Spinal cord (tissue), 9 donors: ENCODE measurements at regions not wholly inside any gene's neighbourhood (a gene's known extent, or its start where the extent isn't known, plus 50 kb on each side); places are given as distances from the start of the nearest gene placed in this dataset.

ENCODE experiments used
- DNase-seq, 6 donors: peaks; one replicate each; pipeline versions ENCODE4 v3.0.0 to v3.0.0-alpha.2; 2013 to 2015; ENCODE audit warnings: low spot score in 6 of 6, low read depth in 4 of 6
- H3K27ac ChIP-seq: one replicate; pipeline ENCODE4 v1.5.1; 2013; ENCODE audit warnings: low read depth, low read length, control low read depth
- H3K27me3 ChIP-seq: one replicate; pipeline ENCODE4 v1.6.1; 2013; ENCODE audit warnings: low read length; ENCODE audit not compliant: control insufficient read depth, insufficient read depth
- H3K36me3 ChIP-seq: one replicate; pipeline ENCODE4 v1.6.1; 2013; ENCODE audit warnings: low read length; ENCODE audit not compliant: control insufficient read depth, insufficient read depth
- H3K4me1 ChIP-seq: one replicate; pipeline ENCODE4 v1.6.1; 2013; ENCODE audit warnings: low read length; ENCODE audit not compliant: control insufficient read depth, insufficient read depth
- H3K4me3 ChIP-seq: one replicate; pipeline ENCODE4 v1.5.1; 2013; ENCODE audit warnings: low read depth, low read length, control low read depth
- H3K9me3 ChIP-seq: one replicate; pipeline ENCODE4 v1.6.1; 2013; ENCODE audit warnings: low read length; ENCODE audit not compliant: control insufficient read depth, insufficient read depth
- WGBS: methylation state at CpG from one replicate; pipeline ENCODE4 v1.1.5; 2013; ENCODE audit warnings: missing lambda C conversion rate; ENCODE audit not compliant: insufficient coverage; 5-methylcytosine and 5-hydroxymethylcytosine counted together
- donor health status: healthy.

DNA sequence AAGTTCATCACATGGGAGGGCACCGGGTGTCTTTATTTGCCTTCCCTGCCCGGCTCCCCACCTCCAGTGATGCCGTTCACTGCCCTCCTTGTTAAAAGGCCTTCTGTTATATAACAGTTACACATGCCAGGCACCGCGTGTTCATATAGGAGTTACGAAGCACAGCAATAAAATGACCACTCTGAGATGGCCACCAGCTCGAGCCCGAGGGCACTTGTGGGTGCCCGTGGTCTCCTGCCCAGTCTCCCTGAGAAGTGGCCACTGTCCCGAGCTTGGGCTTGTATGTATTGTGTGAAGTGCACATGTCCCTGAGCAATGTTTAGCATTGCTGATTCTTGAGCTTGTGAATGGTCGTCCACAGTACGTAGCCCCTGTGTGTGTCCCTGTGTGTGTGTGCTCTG is 355.6 kb downstream of the SEC14L1 start:
- DNase-seq: no peak
- WGBS: 96% methylated on average over 12 of the region's 12 CpGs
- Histone ChIP-seq H3K4me3 (no peak overlapping the region), H3K9me3 (no peaks in the 10 kb centered on the region), H3K4me1 (peaks cover 8% of the 10 kb centered on the region), H3K36me3 (peaks cover 83% of the 10 kb centered on the region), H3K27me3 (no peaks in the 10 kb centered on the region), H3K27ac (no peak overlapping the region)

GRCh38 chr17:77496831-77497577 is 356.2 kb downstream of the SEC14L1 start:
- no peak for DNase-seq
- Histone ChIP-seq H3K36me3 (peaks cover 82% of the 10 kb centered on the region), H3K27me3 (no peaks in the 10 kb centered on the region), H3K4me3 (no peak overlapping the region), H3K9me3 (no peaks in the 10 kb centered on the region), H3K4me1 (peaks cover 8% of the 10 kb centered on the region), H3K27ac (no peak overlapping the region)
- 82% methylated on average over 7 of the region's 9 CpGs for WGBS

DNA sequence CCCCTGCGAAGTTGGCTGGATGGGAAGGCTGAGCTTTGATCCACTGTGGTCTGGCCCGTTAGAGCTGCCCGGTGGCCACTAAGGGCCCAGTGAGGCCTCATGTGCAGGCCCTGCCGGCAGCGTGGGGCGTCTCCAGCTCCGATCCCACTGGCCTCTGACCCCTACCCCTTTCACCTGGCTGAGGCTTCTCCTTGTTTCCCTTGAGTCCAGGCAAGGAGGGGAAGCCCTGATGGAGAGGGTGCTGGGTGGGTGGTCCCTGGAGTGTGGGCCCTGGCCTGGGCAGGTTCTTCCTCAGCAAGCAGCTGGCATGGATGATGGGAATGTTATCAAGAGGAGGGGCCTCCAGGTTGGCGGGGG is 356.8 kb downstream of the SEC14L1 start:
- Histone ChIP-seq H3K36me3 (peaks cover 81% of the 10 kb centered on the region), H3K9me3 (no peaks in the 10 kb centered on the region), H3K27ac (no peak overlapping the region), H3K4me1 (peaks cover 8% of the 10 kb centered on the region), H3K4me3 (no peak overlapping the region), H3K27me3 (no peaks in the 10 kb centered on the region)
- no peak for DNase-seq
- WGBS: 100% methylated on average over 3 of the region's 8 CpGs

GRCh38 chr17:77498091-77498741 is 357.4 kb downstream of the SEC14L1 start:
- Histone ChIP-seq H3K4me1 (peaks cover 8% of the 10 kb centered on the region), H3K9me3 (no peaks in the 10 kb centered on the region), H3K27ac (no peak overlapping the region), H3K27me3 (no peaks in the 10 kb centered on the region), H3K36me3 (peaks cover 77% of the 10 kb centered on the region), H3K4me3 (no peak overlapping the region)
- 86% methylated on average over 9 of the region's 25 CpGs for WGBS
- DNase-seq: no peak

DNA sequence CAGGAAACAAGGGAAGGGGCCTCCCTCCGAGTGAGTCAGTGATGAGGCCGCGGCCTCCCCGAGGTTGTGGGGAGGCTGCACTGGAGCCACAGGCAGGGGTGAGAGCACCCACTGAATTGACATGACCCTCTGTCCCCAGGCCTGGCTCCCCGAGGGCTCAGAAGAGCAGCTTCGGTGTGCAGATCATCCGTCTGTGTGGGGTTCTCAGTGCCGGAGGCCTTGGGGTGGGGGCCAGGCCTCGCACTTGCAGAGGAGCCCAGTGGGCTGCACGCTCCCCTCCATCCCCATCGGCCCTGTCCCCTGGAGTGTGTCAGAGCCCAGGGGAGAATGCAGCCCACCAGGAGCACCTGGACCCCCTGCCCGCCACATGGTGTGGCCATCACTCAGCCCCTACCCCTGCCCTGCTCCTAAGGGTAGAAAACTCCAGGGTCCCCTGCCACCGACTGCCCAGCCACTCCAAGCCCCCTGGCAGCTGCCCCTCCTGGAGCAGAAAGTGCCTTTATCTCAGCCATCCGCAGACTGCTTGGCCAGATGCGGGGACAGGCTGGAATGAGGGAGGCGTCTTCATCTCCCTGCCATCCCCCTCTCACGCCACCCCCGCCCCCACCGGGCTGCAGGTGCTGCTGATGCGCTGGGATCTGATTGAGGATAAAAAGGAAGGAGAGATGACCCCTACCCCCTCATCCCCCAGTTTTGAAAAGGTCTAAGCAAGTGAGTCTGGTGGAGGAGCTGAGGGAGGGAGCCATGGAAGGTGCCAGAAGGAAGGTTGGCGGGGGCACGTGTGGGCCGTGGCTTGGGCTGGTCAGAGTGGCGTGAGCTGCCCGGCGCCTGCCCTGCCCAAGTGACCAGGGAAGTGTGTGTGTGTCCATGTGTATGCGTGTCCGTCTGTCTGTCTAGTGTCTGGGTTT is 358.3 kb downstream of the SEC14L1 start:
- H3K27ac ChIP-seq: no peak overlapping the region
- H3K9me3 ChIP-seq: no peaks in the 10 kb centered on the region
- H3K27me3 ChIP-seq: no peaks in the 10 kb centered on the region
- peaks cover 71% of the 10 kb centered on the region for H3K36me3 ChIP-seq
- H3K4me3 ChIP-seq: no peak overlapping the region
- peaks cover 8% of the 10 kb centered on the region for H3K4me1 ChIP-seq
- no peak for DNase-seq
- WGBS: 94% methylated on average over 20 of the region's 28 CpGs

GRCh38 chr17:77499699-77500435 is 359.1 kb downstream of the SEC14L1 start:
- 87% methylated on average over 6 of the region's 14 CpGs for WGBS
- Histone ChIP-seq H3K27ac (no peak overlapping the region), H3K4me3 (no peak overlapping the region), H3K9me3 (no peaks in the 10 kb centered on the region), H3K4me1 (peaks cover 3% of the 10 kb centered on the region), H3K36me3 (peaks cover 63% of the 10 kb centered on the region), H3K27me3 (no peaks in the 10 kb centered on the region)
- no peak for DNase-seq

GRCh38 chr17:77501101-77501566 is 360.4 kb downstream of the SEC14L1 start:
- Histone ChIP-seq H3K36me3 (peaks cover 53% of the 10 kb centered on the region), H3K27me3 (no peaks in the 10 kb centered on the region), H3K4me3 (no peak overlapping the region), H3K4me1 (no peaks in the 10 kb centered on the region), H3K9me3 (no peaks in the 10 kb centered on the region), H3K27ac (no peak overlapping the region)
- no peak for DNase-seq
- WGBS: 96% methylated on average over 10 of the region's 12 CpGs

DNA sequence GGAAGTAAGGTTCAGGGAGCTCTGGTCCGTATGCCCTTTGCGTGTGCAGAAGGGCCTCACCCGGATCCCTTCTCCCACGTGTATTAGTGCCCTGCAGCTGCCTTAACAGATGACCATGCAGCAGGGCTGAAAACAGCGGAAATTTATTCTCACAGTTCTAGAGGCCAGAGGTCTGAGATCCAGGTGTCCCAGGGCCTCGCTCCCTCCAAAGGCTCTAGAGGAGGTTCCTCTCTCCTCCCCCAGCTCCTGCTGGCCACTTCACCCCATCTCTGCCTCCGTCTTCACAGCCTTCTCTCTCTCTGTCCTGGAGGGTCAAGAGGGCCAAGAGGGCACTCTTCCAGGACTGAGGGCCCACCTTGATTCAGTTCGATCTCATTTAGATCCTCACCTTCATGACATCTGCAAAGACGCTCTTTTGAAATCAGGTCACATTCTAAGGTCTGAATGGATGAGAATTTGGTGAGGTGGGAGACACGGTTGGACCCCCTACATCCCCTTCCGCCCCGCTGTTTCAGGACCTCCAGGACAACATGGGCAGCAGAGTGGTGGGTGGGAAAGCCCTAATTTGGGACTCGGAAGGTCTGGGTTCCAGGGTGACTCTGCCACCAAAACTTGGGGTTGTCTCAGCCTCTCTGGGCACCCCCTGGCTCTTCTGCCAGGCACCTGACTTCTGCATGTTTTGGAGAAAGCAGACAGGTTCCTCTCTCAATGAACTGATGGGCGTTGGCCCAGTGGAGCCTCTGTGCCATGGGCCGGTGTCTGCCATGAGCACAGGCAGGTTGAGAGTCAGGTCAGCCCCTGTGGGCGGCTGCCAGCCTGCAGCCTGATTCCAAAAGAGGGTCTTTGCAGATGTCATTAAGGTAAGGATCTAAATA is 361.2 kb downstream of the SEC14L1 start:
- no peak overlapping the region for H3K4me3 ChIP-seq
- no peak overlapping the region for H3K27ac ChIP-seq
- no peak for DNase-seq
- H3K4me1 ChIP-seq: peaks cover 8% of the 10 kb centered on the region
- WGBS: 93% methylated on average over 14 of the region's 16 CpGs
- peaks cover 45% of the 10 kb centered on the region for H3K36me3 ChIP-seq
- H3K9me3 ChIP-seq: no peaks in the 10 kb centered on the region
- no peaks in the 10 kb centered on the region for H3K27me3 ChIP-seq
